ENCODE measurements at regions not wholly inside any gene's neighbourhood (a gene's known extent, or its start where the extent isn't known, plus 50 kb on each side); places are given as distances from the start of the nearest gene placed in this dataset.

GRCh38 chrX:51408462-51408861, 75.8 kb downstream of the NUDT10 start:
- TF ChIP-seq CTCF (IDR thresholded peaks at IDR 0.05; ENCODE audit: low read length) (no peak), EZH2 (IDR thresholded peaks at IDR 0.05; ENCODE audit: borderline replicate concordance, low read length) (no peak)

Measured in OCI-LY1 (cell line).